ENCODE measurements at regions not wholly inside any gene's neighbourhood (a gene's known extent, or its start where the extent isn't known, plus 50 kb on each side); places are given as distances from the start of the nearest gene placed in this dataset.

DNA sequence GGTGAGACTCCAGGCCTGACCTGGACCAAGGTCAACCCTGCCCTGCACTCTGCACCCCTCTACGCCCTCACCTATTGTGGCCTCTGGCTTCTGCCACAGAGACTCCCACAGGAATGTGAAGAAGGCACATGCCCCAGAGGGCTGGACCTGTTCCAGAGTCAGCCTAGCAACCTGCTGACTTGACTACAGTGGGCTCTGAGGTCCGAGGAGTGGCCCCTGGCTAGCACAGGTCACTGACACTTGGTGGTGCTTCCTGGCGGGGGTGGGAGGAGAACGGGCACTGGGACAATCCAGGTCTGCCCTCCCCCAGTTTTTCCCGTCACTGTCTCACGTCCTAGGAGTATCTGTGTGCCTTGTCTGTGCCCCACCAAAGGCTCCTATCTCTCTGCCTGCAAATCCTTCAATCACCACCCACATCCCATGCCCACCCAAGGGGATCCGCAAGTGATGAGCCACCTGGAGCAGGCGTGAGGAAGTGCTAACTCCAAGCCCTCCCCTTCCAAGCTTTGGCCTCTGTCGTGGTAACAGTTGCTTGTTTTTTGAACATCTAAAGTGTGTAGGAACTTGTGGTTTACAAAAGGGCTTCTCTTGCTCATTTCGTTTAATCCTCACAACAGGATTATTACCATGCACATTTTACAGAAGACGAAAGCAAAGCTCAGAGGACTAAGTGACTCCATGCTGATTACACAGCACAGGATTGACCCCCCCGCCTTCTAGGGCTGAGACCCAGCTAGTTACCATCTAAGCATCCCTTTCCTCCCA lies 86.2 kb downstream of the MCFD2 start:
- WGBS, 2 experiments (ENCODE audit: insufficient coverage in 2 of 2), result 90 to 96% methylated on average over 7 to 9 of the region's 12 CpGs
- H3K27ac ChIP-seq (ENCODE audit: low read depth, low read length, severe bottlenecking), result no peak overlapping the region
- H3K4me1 ChIP-seq (ENCODE audit: control insufficient read depth, insufficient read depth, low read length, poor library complexity, severe bottlenecking), result no peaks in the 10 kb centered on the region

DNA sequence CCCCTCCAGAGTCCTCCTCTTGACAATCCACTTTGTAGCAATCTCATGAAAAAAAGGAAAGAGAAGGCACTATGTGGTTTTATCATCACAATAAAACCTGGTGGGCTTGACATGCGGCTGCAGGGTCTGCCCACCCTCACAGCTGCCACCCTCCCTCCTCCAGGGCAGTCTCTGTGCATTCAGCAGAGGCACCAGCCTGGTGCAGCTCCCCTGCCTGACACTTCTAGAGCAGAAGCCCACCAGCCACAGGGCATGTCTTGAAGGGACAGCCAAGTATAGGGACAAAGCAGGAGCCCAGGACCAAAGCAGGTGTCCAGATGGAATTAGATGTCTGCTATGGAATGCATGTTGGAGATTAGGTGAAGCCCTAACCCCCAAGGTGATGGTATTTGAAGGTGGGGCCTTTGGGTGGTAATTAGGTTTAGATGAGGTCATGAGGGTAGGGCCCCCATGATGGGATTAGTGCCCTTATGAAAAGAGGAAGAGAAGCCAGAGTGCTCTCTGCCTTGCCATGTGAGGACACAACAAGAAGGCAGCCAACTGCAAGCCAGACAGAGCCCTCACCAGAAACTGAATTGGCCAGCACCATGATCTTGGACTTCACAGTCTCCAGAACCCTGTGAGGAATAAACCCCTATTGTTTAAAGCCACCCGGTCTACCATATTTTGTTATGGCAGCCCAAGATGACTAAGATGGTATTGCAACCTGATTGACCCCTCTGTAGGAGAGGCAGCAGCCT lies 86.9 kb downstream of the MCFD2 start:
- Histone ChIP-seq H3K4me1 (ENCODE audit: control insufficient read depth, insufficient read depth, low read length, poor library complexity, severe bottlenecking) (no peaks in the 10 kb centered on the region), H3K4me3 (ENCODE audit: extremely low read depth, insufficient read depth, low read length, poor library complexity, severe bottlenecking) (no peak overlapping the region)
- WGBS, 2 experiments (ENCODE audit: insufficient coverage in 2 of 2), result 71 to 89% methylated on average over 1 to 2 of the region's 2 CpGs

More for the DNA sequence above, 86.2 kb downstream of the MCFD2 start:
- no peaks in the 10 kb centered on the region for H3K36me3 ChIP-seq (ENCODE audit: control insufficient read depth, insufficient read depth, low read length)
- H3K9me3 ChIP-seq (ENCODE audit: control insufficient read depth, low read length), result peaks cover 7% of the 10 kb centered on the region
- H3K4me3 ChIP-seq (ENCODE audit: extremely low read depth, insufficient read depth, low read length, poor library complexity, severe bottlenecking), result no peak overlapping the region

DNA sequence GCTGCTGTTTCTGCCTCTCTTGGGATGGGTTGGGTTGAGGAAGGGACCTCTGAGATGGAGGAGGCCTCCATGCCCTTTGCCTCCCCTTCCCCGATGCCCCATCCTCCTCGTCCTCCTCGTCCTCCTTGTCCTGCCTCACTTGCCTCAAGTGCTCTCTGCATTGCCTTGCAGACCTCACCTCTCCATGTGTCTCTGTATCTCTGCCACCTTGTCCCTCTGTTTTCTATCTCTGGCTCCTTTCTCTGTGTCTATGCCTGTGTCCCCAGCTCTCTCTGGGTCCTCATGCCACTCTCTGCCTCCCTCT lies 87.5 kb downstream of the MCFD2 start:
- Histone ChIP-seq H3K9me3 (ENCODE audit: control insufficient read depth, low read length) (peaks cover 7% of the 10 kb centered on the region), H3K4me3 (ENCODE audit: extremely low read depth, insufficient read depth, low read length, poor library complexity, severe bottlenecking) (no peak overlapping the region), H3K27ac (ENCODE audit: low read depth, low read length, severe bottlenecking) (no peak overlapping the region), H3K36me3 (ENCODE audit: control insufficient read depth, insufficient read depth, low read length) (no peaks in the 10 kb centered on the region), H3K4me1 (ENCODE audit: control insufficient read depth, insufficient read depth, low read length, poor library complexity, severe bottlenecking) (no peaks in the 10 kb centered on the region)
- WGBS, 2 experiments (ENCODE audit: insufficient coverage in 2 of 2), result 93% methylated on average over 3 of the region's 3 CpGs; no CpG with 5 or more reads in 1 of the 2 experiments

More for the DNA sequence above, 86.9 kb downstream of the MCFD2 start:
- Histone ChIP-seq H3K36me3 (ENCODE audit: control insufficient read depth, insufficient read depth, low read length) (no peaks in the 10 kb centered on the region), H3K9me3 (ENCODE audit: control insufficient read depth, low read length) (peaks cover 7% of the 10 kb centered on the region), H3K27ac (ENCODE audit: low read depth, low read length, severe bottlenecking) (no peak overlapping the region)

DNA sequence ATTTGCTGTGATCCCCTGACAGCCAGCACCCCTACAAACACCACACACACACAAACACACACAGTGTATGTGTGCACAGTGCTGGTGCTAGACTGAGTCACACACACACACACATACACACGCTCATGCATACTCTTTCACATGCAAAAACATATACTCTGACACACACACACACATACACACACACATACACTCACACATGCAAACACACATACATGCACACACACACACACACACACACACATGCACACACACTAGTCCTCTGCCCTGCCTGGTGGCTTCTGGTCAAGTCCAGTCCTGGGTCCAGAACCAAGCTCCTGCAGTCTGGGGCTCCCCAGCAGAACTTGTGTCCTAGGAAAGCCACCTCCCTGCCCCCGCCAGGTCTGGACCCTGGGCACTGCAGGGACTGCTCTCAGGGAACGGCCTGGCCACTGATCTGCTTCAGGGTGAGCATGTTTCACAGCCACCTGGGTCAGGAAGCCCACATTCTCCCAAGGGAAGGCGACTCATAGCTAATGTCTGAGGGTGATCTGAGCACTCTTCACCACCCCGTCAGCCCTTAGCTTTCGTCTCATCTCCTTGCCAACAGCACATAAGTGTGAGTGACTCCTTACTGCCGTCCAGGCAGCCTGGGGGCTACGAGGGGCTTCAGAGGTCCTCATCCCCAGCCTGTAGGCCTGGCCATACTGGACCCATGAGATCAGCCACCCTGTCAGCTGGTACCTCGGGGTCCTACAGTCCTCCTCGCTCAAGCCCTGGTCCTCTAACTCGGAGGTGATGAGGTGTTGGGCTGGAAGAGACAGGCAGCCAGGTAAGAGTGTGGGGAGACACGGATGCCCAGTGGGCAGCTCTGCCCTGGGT lies 88.1 kb downstream of the MCFD2 start:
- Histone ChIP-seq H3K27ac (ENCODE audit: low read depth, low read length, severe bottlenecking) (no peak overlapping the region), H3K36me3 (ENCODE audit: control insufficient read depth, insufficient read depth, low read length) (no peaks in the 10 kb centered on the region), H3K9me3 (ENCODE audit: control insufficient read depth, low read length) (peaks cover 7% of the 10 kb centered on the region), H3K4me1 (ENCODE audit: control insufficient read depth, insufficient read depth, low read length, poor library complexity, severe bottlenecking) (no peaks in the 10 kb centered on the region), H3K4me3 (ENCODE audit: extremely low read depth, insufficient read depth, low read length, poor library complexity, severe bottlenecking) (no peak overlapping the region)
- WGBS, 2 experiments (ENCODE audit: insufficient coverage in 2 of 2), result 90% methylated on average over 11 of the region's 12 CpGs

DNA sequence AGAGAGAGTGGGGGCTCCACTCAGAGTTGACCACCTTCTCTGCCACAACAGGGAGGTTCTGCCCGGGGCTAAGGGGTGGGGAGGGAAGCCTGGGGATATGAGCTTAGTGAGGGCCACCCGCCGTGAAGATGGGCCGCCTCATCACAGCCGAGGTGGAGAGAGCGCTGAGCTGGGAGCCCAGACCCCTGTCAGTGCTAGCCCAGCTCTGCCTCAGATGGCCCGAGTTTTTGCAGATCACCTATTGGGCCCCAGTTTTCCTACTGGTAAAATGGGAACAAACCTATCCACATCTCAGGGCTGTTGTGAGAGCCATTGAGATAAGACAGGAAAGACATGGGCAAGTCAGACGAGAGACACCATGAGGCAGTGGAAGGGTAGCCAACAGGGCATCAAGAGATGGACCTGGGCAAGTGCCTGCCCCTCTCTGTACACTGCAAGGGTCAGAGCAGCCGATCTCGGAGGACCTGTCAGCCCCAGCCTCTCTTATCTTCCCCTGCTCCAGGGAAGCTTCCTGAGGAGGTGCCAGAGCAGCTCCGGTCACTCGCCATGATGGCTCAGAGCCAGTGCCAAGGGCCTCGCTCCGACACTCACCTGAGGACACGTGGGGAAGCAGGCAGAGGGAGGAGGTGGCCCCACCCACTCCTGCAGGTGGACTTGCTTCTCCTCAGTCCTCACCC lies 88.9 kb downstream of the MCFD2 start:
- H3K4me1 ChIP-seq (ENCODE audit: control insufficient read depth, insufficient read depth, low read length, poor library complexity, severe bottlenecking), result no peaks in the 10 kb centered on the region
- H3K9me3 ChIP-seq (ENCODE audit: control insufficient read depth, low read length), result peaks cover 7% of the 10 kb centered on the region
- no peak overlapping the region for H3K27ac ChIP-seq (ENCODE audit: low read depth, low read length, severe bottlenecking)
- no peak overlapping the region for H3K4me3 ChIP-seq (ENCODE audit: extremely low read depth, insufficient read depth, low read length, poor library complexity, severe bottlenecking)
- 81 to 83% methylated on average over 9 to 11 of the region's 15 CpGs for WGBS, 2 experiments (ENCODE audit: insufficient coverage in 2 of 2)
- no peaks in the 10 kb centered on the region for H3K36me3 ChIP-seq (ENCODE audit: control insufficient read depth, insufficient read depth, low read length)

DNA sequence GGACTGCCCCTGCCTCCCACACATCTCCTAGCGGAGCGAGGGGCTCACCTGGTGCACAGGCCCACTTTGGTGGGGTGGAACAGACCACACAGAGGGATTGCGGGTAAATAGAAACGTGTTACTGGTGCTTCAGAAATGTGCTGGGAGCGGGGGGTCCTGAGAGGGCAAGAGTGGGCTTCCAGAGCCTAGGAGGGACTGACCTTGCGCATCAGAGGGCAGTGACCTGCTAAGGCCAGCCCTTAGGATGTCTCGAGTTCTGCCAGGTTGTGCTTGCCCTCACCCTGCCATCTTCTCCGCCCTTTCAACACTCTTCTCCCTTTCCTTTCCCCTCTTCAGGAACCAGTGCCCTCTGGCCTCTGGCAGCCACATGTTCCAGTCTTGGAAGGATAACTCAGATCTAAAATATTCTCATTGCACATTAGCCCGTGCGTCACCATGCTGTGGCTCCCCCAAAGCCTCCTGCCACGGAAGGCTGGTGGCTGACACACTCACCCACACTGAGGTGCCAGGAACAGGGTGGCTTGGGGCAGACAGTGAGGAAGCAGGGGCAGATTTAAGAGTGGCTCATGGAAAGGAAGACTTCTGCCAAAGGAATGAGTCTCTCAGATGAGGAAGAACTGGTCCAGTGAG lies 89.6 kb downstream of the MCFD2 start:
- 82 to 87% methylated on average over 9 to 11 of the region's 11 CpGs for WGBS, 2 experiments (ENCODE audit: insufficient coverage in 2 of 2)
- H3K36me3 ChIP-seq (ENCODE audit: control insufficient read depth, insufficient read depth, low read length), result no peaks in the 10 kb centered on the region

DNA sequence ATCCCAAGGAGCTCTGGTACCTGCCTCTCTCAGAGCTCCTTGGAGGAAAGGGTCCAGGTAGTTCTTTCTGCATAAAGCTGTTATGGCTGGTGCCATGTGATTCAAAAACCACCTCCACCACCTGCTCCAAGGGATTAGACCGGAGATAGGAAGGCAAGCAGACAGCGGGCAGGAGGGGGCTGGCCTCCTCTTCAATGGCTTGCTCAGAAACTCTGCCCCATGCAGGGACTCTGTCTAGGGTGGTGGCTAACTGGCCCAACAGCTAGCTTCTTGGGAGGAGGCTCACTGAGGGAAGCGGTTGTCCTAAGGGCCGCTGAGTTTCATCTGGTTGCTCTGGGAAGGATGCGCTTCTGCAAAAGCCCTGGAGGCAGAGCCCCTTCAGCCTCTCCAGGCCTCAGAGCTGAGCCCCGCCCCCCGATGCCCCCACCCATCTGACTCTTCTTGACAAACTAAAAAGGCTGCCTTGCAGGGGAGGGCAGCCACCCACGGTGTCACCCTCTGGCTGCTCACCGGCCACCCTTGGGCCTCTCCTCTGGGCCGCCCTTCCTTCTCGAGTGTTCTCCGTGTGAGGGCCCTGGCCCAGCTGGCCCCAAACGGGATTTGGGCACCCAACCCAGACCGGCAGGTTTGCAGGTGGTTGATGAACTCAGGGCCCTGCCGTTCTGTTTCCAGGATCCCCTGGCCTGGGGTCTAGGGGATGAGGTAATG lies 90.2 kb downstream of the MCFD2 start:
- Histone ChIP-seq H3K4me3 (ENCODE audit: extremely low read depth, insufficient read depth, low read length, poor library complexity, severe bottlenecking) (no peak overlapping the region), H3K36me3 (ENCODE audit: control insufficient read depth, insufficient read depth, low read length) (no peaks in the 10 kb centered on the region), H3K27ac (ENCODE audit: low read depth, low read length, severe bottlenecking) (no peak overlapping the region), H3K9me3 (ENCODE audit: control insufficient read depth, low read length) (peaks cover 7% of the 10 kb centered on the region), H3K4me1 (ENCODE audit: control insufficient read depth, insufficient read depth, low read length, poor library complexity, severe bottlenecking) (no peaks in the 10 kb centered on the region)
- WGBS, 2 experiments (ENCODE audit: insufficient coverage in 2 of 2), result 88 to 96% methylated on average over 9 to 13 of the region's 15 CpGs

More for the DNA sequence above, 89.6 kb downstream of the MCFD2 start:
- Histone ChIP-seq H3K27ac (ENCODE audit: low read depth, low read length, severe bottlenecking) (no peak overlapping the region), H3K4me1 (ENCODE audit: control insufficient read depth, insufficient read depth, low read length, poor library complexity, severe bottlenecking) (no peaks in the 10 kb centered on the region), H3K4me3 (ENCODE audit: extremely low read depth, insufficient read depth, low read length, poor library complexity, severe bottlenecking) (no peak overlapping the region), H3K9me3 (ENCODE audit: control insufficient read depth, low read length) (peaks cover 7% of the 10 kb centered on the region)

DNA sequence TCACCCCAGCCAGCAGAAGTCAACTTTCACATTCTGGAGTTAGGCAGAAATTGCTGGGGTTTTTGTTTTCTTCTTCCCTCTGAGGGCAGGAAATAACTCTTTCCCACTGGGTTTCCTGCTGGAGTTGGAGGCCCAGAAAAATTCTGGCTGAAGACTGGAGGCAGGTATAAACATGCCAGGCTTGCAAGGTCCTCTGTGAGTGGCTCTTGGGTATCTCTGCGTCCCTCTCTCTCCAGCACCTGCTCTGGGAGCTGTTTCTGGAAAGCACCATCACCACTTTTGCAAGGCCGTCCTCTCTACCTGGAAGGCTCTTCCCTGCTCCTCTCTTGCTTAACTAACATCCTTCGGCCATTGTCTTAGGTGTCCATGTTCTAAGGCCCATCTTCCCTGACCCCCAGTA lies 91.0 kb downstream of the MCFD2 start:
- no peak overlapping the region for H3K27ac ChIP-seq (ENCODE audit: low read depth, low read length, severe bottlenecking)
- no peaks in the 10 kb centered on the region for H3K4me1 ChIP-seq (ENCODE audit: control insufficient read depth, insufficient read depth, low read length, poor library complexity, severe bottlenecking)
- H3K36me3 ChIP-seq (ENCODE audit: control insufficient read depth, insufficient read depth, low read length), result no peaks in the 10 kb centered on the region
- peaks cover 7% of the 10 kb centered on the region for H3K9me3 ChIP-seq (ENCODE audit: control insufficient read depth, low read length)
- H3K4me3 ChIP-seq (ENCODE audit: extremely low read depth, insufficient read depth, low read length, poor library complexity, severe bottlenecking), result no peak overlapping the region
- 89 to 92% methylated on average over 3 of the region's 3 CpGs for WGBS, 2 experiments (ENCODE audit: insufficient coverage in 2 of 2)

DNA sequence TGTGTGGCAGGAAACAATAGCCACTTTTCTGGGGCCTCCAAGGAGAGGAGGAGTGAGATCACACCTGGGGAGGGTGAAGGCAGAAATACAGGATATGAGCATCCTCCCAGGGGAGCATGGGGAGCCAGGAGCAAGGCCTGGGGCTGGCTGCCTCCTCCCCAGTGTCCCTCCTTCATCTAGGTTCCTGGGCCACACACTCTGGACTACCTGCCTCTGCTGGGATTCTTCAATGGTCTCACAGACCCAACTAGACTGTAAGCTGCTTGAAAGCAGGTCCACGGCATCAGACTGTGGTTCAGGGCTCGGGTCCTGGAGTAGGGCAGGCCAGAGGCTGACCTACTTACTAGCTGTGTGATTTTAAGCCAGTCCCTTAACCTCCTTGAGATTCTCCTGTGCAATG lies 94.0 kb downstream of the MCFD2 start:
- Histone ChIP-seq H3K27ac (ENCODE audit: low read depth, low read length, severe bottlenecking) (no peak overlapping the region), H3K36me3 (ENCODE audit: control insufficient read depth, insufficient read depth, low read length) (no peaks in the 10 kb centered on the region), H3K4me3 (ENCODE audit: extremely low read depth, insufficient read depth, low read length, poor library complexity, severe bottlenecking) (no peak overlapping the region), H3K4me1 (ENCODE audit: control insufficient read depth, insufficient read depth, low read length, poor library complexity, severe bottlenecking) (no peaks in the 10 kb centered on the region), H3K9me3 (ENCODE audit: control insufficient read depth, low read length) (no peaks in the 10 kb centered on the region)
- WGBS, 2 experiments (ENCODE audit: insufficient coverage in 2 of 2), result 94 to 100% methylated on average over 2 of the region's 2 CpGs
